Fibroblast of mammary gland (primary cell): ENCODE measurements at regions not wholly inside any gene's neighbourhood (a gene's known extent, or its start where the extent isn't known, plus 50 kb on each side); places are given as distances from the start of the nearest gene placed in this dataset.
"Not testable (repeated sequence)": the region's sequence is repeated elsewhere in the genome, so short reads cannot be mapped to it uniquely, and the experiment has no call there.

ENCODE experiments used
- DNase-seq: peaks from one replicate; pipeline ENCODE4 v3.0.0-alpha.2; 2010; ENCODE audit warnings: low read depth
- H3K4me3 ChIP-seq: 2 replicates; pipeline ENCODE4 v1.5.1; 2011; ENCODE audit warnings: low read depth, mild to moderate bottlenecking, low read length, moderate library complexity; ENCODE audit not compliant: control insufficient read depth
- TF ChIP-seq, protein P1 (sequence below): conservative IDR thresholded peaks from 2 replicates; pipeline ENCODE4 v1.5.1; 2011; ENCODE audit warnings: low read depth, low read length, inconsistent platforms; ENCODE audit not compliant: control insufficient read depth, insufficient read depth

- no peak for DNase-seq
- no peak overlapping the region for H3K4me3 ChIP-seq
- TF ChIP-seq, protein P1, sequence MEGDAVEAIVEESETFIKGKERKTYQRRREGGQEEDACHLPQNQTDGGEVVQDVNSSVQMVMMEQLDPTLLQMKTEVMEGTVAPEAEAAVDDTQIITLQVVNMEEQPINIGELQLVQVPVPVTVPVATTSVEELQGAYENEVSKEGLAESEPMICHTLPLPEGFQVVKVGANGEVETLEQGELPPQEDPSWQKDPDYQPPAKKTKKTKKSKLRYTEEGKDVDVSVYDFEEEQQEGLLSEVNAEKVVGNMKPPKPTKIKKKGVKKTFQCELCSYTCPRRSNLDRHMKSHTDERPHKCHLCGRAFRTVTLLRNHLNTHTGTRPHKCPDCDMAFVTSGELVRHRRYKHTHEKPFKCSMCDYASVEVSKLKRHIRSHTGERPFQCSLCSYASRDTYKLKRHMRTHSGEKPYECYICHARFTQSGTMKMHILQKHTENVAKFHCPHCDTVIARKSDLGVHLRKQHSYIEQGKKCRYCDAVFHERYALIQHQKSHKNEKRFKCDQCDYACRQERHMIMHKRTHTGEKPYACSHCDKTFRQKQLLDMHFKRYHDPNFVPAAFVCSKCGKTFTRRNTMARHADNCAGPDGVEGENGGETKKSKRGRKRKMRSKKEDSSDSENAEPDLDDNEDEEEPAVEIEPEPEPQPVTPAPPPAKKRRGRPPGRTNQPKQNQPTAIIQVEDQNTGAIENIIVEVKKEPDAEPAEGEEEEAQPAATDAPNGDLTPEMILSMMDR: no peak
Measured at GRCh38 chr20:48041078-48041780, 255.9 kb upstream of the SULF2 start.

- TF ChIP-seq, protein P1: no peak
- DNase-seq: no peak
- H3K4me3 ChIP-seq: no peak overlapping the region
Measured at GRCh38 chr20:48040491-48040890, 255.2 kb upstream of the SULF2 start.

DNA sequence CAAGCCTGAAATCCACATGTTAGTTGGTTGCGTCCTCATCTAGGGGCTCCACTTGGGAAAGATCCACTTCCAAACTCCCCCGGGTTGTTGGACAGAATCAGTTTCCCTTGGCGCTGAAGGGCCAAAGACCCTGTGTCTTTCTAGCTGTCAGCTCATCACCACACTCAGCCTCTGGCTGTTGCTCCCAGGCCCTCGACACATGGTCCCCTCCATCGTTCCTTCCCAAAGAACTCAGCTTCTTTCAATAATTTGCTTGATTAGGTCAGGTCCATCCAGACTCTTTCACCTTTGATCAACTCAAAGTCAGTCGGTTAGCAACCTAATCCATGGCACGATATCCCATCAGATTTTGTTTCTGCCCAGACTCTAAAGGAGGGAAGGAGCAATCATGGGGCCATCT, 254.8 kb upstream of the SULF2 start:
- H3K4me3 ChIP-seq: no peak overlapping the region
- no peak for DNase-seq
- TF ChIP-seq, protein P1: no peak

- DNase-seq: no peak
- TF ChIP-seq, protein P1: no peak
- no peak overlapping the region for H3K4me3 ChIP-seq
Measured at GRCh38 chr20:48039514-48039913, 254.2 kb upstream of the SULF2 start.

DNA sequence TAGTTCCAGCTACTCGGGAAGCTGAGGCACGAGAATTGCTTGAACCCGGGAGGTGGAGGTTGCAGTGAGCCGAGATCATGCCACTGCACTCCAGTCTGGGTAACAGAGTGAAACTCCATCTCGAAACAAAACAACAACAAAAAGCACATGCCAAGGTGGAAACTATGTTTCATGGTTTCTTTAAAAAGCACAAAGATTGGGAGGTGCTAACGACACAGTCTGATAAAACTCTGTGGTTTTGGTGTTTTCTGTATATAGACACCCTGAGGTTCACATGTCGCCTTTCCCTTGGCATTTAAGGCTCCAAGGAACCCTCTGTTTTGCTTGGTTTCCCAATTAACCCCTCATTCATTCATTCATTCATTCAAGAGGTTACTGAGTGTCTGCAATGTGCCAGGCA, 253.4 kb upstream of the SULF2 start:
- no peak overlapping the region for H3K4me3 ChIP-seq
- no peak for DNase-seq
- TF ChIP-seq, protein P1: no peak

DNA sequence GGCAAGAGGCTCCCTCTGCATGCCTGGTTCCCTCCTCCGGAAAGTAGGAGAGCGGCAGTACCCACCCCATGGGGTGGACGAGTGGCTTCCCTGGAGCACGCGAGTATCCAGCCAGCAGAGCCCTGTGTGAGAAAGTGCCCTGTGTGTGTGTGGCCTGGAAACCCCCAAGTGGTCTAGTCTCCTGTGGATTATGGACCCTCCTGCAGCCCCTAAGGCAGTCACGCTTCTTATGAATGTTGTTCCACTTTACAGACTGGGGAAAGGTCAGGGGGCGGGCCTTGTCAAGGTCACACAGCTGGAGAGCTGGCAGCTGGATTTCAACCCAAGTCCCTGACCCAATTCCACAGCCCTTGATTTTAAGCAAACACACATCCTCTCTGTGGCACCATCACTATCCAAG, 252.5 kb upstream of the SULF2 start:
- not testable (repeated sequence) for H3K4me3 ChIP-seq, DNase-seq

DNA sequence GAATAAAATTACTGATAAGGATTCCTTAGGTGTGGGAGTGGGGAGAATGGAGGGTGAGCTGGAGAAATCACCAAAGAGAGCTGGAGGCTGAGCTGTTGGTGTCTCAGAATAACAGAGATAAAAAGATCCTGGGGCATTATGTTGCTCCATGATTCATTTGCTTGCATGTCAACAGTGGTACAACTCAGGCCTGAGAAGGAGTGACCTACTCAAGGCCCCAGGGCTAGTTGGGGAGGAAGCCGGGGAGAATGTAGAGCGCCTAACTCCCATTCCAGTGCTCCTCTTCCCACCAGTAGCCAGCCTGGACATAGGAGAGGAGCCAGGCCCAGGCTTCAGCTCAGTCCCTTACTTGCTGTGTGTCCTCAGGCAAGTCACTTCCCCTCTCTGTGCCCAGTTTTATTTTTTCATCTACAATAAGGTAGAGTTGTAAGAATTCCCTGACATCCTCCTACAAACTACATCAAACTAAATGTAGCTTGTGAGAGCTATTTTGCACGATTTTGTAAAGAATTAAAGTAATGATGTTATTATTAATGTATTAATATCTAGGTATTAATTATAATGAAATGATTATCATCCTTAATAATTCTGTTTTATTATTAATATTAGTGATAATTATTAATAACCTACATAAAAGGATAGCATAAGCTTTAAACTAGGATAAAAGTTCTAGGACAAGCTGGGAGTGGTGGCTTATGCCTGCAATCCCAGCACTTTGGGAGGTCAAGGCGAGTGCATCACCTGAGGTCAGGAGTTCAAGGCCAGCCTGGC, 250.9 kb upstream of the SULF2 start:
- DNase-seq: no peak
- TF ChIP-seq, protein P1: no peak
- H3K4me3 ChIP-seq: no peak overlapping the region
